ENCODE measurements at regions not wholly inside any gene's neighbourhood (a gene's known extent, or its start where the extent isn't known, plus 50 kb on each side); places are given as distances from the start of the nearest gene placed in this dataset.
A peak's percentile ranks its signal among the peaks of the same experiment; 100 is the strongest.

- peaks cover 0 to 35% (median 0%) of the 10 kb centered on the region in 4 donors for H3K27me3 ChIP-seq
- no peak for DNase-seq (ENCODE audit: extremely low spot score)
- H3K4me3 ChIP-seq = no peak overlapping the region
- no peaks in the 10 kb centered on the region for H3K9me3 ChIP-seq
- WGBS = 49% methylated on average over 4 of the region's 4 CpGs
- TF ChIP-seq EP300 (IDR thresholded peaks at IDR 0.05) (no peak), POLR2AphosphoS5 (IDR thresholded peaks at IDR 0.05) (no peak), CTCF (IDR thresholded peaks at IDR 0.05) (no peak), POLR2A (IDR thresholded peaks at IDR 0.05; ENCODE audit: low read depth) (no peak)
- H3K4me1 ChIP-seq = no peaks in the 10 kb centered on the region
- intact Hi-C loops (cut with DNase I) = loop anchor here (5.0 kb wide), 1 partner anchor 554 kb away; no protein-coding TSS in a partner anchor
- H3K36me3 ChIP-seq = no peaks in the 10 kb centered on the region
- H3K27ac ChIP-seq (replicated peaks in 1 of 4) = no peak overlapping the region
Observed at GRCh38 chr1:208653426-208653825, 409.2 kb upstream of the PLXNA2 start.

- no peaks in the 10 kb centered on the region for H3K4me1 ChIP-seq
- no peaks in the 10 kb centered on the region for H3K36me3 ChIP-seq
- no peak for DNase-seq (ENCODE audit: extremely low spot score)
- no peak overlapping the region for H3K27ac ChIP-seq (replicated peaks in 1 of 4)
- peaks cover 0 to 27% (median 0%) of the 10 kb centered on the region in 4 donors for H3K27me3 ChIP-seq
- H3K9me3 ChIP-seq = no peaks in the 10 kb centered on the region
- no peak for TF ChIP-seq EP300 (IDR thresholded peaks at IDR 0.05)
- TF ChIP-seq POLR2AphosphoS5 (IDR thresholded peaks at IDR 0.05) = no peak
- no peak for TF ChIP-seq POLR2A (IDR thresholded peaks at IDR 0.05; ENCODE audit: low read depth)
- no peak for TF ChIP-seq CTCF (IDR thresholded peaks at IDR 0.05)
- H3K4me3 ChIP-seq = no peak overlapping the region
- intact Hi-C loops (cut with DNase I) = loop anchor here (5.0 kb wide), 1 partner anchor 553 kb away; no protein-coding TSS in a partner anchor
- WGBS = 90% methylated on average over 3 of the region's 3 CpGs
Observed at GRCh38 chr1:208654241-208654640, 410.1 kb upstream of the PLXNA2 start.

GRCh38 chr1:208665936-208666335 is 421.8 kb upstream of the PLXNA2 start:
- no peak for TF ChIP-seq EP300 (IDR thresholded peaks at IDR 0.05)
- H3K9me3 ChIP-seq = no peaks in the 10 kb centered on the region
- DNase-seq (ENCODE audit: extremely low spot score) = no peak
- no peak overlapping the region for H3K27ac ChIP-seq (replicated peaks in 1 of 4)
- no peaks in the 10 kb centered on the region for H3K36me3 ChIP-seq
- intact Hi-C loops (cut with DNase I) = no loop called here
- WGBS = 91% methylated on average over 4 of the region's 4 CpGs
- H3K27me3 ChIP-seq = no peaks in the 10 kb centered on the region
- no peak overlapping the region for H3K4me3 ChIP-seq
- H3K4me1 ChIP-seq = no peaks in the 10 kb centered on the region

- WGBS = 67% methylated on average over 1 of the region's 1 CpG
- peak; percentile 62 for DNase-seq (ENCODE audit: extremely low spot score)
- intact Hi-C loops (cut with DNase I) = no loop called here
- no peak overlapping the region for H3K27ac ChIP-seq (replicated peaks in 1 of 4)
- no peak for TF ChIP-seq CTCF (IDR thresholded peaks at IDR 0.05)
- TF ChIP-seq POLR2A (IDR thresholded peaks at IDR 0.05; ENCODE audit: low read depth) = no peak
- TF ChIP-seq EP300 (IDR thresholded peaks at IDR 0.05) = no peak
- TF ChIP-seq POLR2AphosphoS5 (IDR thresholded peaks at IDR 0.05) = no peak
- H3K4me3 ChIP-seq = no peak overlapping the region
- no peaks in the 10 kb centered on the region for H3K4me1 ChIP-seq
- H3K36me3 ChIP-seq = no peaks in the 10 kb centered on the region
- no peaks in the 10 kb centered on the region for H3K27me3 ChIP-seq
- H3K9me3 ChIP-seq = no peaks in the 10 kb centered on the region
Observed at GRCh38 chr1:208668991-208669390, 424.8 kb upstream of the PLXNA2 start.

GRCh38 chr1:208670778-208671177 is 426.6 kb upstream of the PLXNA2 start:
- Histone ChIP-seq H3K4me1 (no peaks in the 10 kb centered on the region), H3K27me3 (no peaks in the 10 kb centered on the region), H3K9me3 (no peaks in the 10 kb centered on the region), H3K27ac (replicated peaks in 1 of 4) (no peak overlapping the region), H3K36me3 (no peaks in the 10 kb centered on the region), H3K4me3 (no peak overlapping the region)
- WGBS = 91% methylated on average over 2 of the region's 2 CpGs
- peak; percentile 74 for DNase-seq (ENCODE audit: extremely low spot score)
- TF ChIP-seq EP300 (IDR thresholded peaks at IDR 0.05) (no peak), POLR2AphosphoS5 (IDR thresholded peaks at IDR 0.05) (no peak), POLR2A (IDR thresholded peaks at IDR 0.05; ENCODE audit: low read depth) (no peak), CTCF (IDR thresholded peaks at IDR 0.05) (no peak)
- intact Hi-C loops (cut with DNase I) = no loop called here
